Lung (tissue), 11 donors: ENCODE measurements at regions not wholly inside any gene's neighbourhood (a gene's known extent, or its start where the extent isn't known, plus 50 kb on each side); places are given as distances from the start of the nearest gene placed in this dataset.

Experiments
- ATAC-seq: fragments of 200-7000 bp; cut with Tn5 transposase; one replicate; pipeline ENCODE4 v1.9.1; 2020; ENCODE audit warnings: moderate number of reproducible peaks; ENCODE audit not compliant: insufficient read depth, low FRiP score
- DNase-seq, 3 donors: peaks; one replicate each; pipeline ENCODE4 v3.0.0-alpha.2; 2013 to 2017
- H3K27ac ChIP-seq, 2 donors: one replicate each; pipeline ENCODE4 v1.5.1; 2013; ENCODE audit warnings: mild to moderate bottlenecking in 2 of 2, moderate library complexity in 2 of 2, control low read depth in 1 of 2, inconsistent platforms in 1 of 2, low read depth in 1 of 2, low read length in 1 of 2
- H3K27me3 ChIP-seq, 3 donors: one replicate each; pipeline ENCODE4 v1.5.1; 2013; ENCODE audit warnings: low read length in 2 of 3; ENCODE audit not compliant: control insufficient read depth in 3 of 3, insufficient read depth in 3 of 3
- H3K36me3 ChIP-seq, 4 donors: one replicate each; pipeline ENCODE4 v1.5.1; 2013; ENCODE audit warnings: low read length in 4 of 4, mild to moderate bottlenecking in 1 of 4, moderate library complexity in 1 of 4; ENCODE audit not compliant: control insufficient read depth in 4 of 4, insufficient read depth in 4 of 4
- H3K4me1 ChIP-seq, 5 donors: one replicate each; pipeline ENCODE4 v1.5.1; 2013; ENCODE audit warnings: low read length in 5 of 5, mild to moderate bottlenecking in 2 of 5, moderate library complexity in 1 of 5; ENCODE audit not compliant: control insufficient read depth in 5 of 5, insufficient read depth in 5 of 5
- H3K4me3 ChIP-seq: one replicate; pipeline ENCODE4 v1.5.1; 2013; ENCODE audit warnings: mild to moderate bottlenecking, control low read depth, moderate library complexity
- H3K9ac ChIP-seq, 2 donors: one replicate each; pipeline ENCODE4 v1.5.1; 2013; ENCODE audit warnings: low read length in 2 of 2, control low read depth in 1 of 2; ENCODE audit not compliant: insufficient read depth in 1 of 2
- H3K9me3 ChIP-seq, 4 donors: one replicate each; pipeline ENCODE4 v1.5.1; 2013; ENCODE audit warnings: low read length in 3 of 4, mild to moderate bottlenecking in 1 of 4, moderate library complexity in 1 of 4; ENCODE audit not compliant: control insufficient read depth in 4 of 4, insufficient read depth in 3 of 4
- CTCF ChIP-seq: IDR thresholded peaks from 2 replicates; pipeline ENCODE4 v1.5.1; 2012; ENCODE audit warnings: mild to moderate bottlenecking; ENCODE audit errors: control extremely low read depth, extremely low read depth
- WGBS, 2 donors: extraction: QIAGEN DNeasy Blood & Tissue Kit; methylation state at CpG; one replicate each; pipeline ENCODE4 v1.1.7; 2013; 5-methylcytosine and 5-hydroxymethylcytosine counted together
- donor health status: control.
- donor health status: control.
- donor health status: Bipolar disorder and iron deficiency.
- donor health status: healthy.
- donor health status: DM: yes; HTN: yes; CAD: no.

GRCh38 chr3:150170852-150171520, 200.3 kb upstream of the PFN2 start:
- no peak overlapping the region for H3K9ac ChIP-seq
- H3K27me3 ChIP-seq = no peaks in the 10 kb centered on the region
- WGBS, 2 donors = 67 to 75% methylated on average over 6 of the region's 6 CpGs
- H3K9me3 ChIP-seq = no peaks in the 10 kb centered on the region
- H3K4me1 ChIP-seq = peaks cover 0 to 7% (median 0%) of the 10 kb centered on the region in 5 donors
- H3K36me3 ChIP-seq = no peaks in the 10 kb centered on the region
- no peak for ATAC-seq
- H3K27ac ChIP-seq = no peak overlapping the region
- peak; percentile 83 to 91 (median 88) for DNase-seq
- no peak for TF ChIP-seq CTCF
- no peak overlapping the region for H3K4me3 ChIP-seq

GRCh38 chr3:150169330-150169940, 198.7 kb upstream of the PFN2 start:
- Histone ChIP-seq H3K9ac (no peak overlapping the region), H3K36me3 (no peaks in the 10 kb centered on the region), H3K27me3 (no peaks in the 10 kb centered on the region), H3K4me1 (peaks cover 0 to 7% (median 0%) of the 10 kb centered on the region in 5 donors), H3K27ac (peak overlapping the region in 1 of 2 donors; percentile 59), H3K4me3 (no peak overlapping the region), H3K9me3 (no peaks in the 10 kb centered on the region)
- no peak for TF ChIP-seq CTCF
- 77 to 79% methylated on average over 5 of the region's 5 CpGs for WGBS, 2 donors
- DNase-seq = no peak
- ATAC-seq = no peak

DNA sequence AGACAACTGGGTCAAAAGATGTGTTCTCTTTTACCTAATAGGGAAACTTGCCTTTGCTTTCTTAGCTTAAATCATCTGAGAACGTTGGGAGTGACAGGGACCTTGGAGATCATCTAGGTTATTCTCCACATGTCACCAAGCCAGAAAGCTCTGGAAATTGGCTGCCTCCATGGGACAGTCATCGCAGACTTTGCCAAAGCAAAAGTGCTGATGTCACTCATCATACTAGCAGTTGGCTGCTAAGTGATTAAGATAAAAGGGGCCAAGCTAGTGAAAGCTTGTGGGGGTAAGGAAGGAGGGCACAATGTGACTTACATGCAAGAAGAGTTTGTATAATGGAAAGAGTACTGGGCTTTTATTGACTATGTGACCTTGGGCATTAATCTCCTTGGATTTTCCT, 198.0 kb upstream of the PFN2 start:
- Histone ChIP-seq H3K36me3 (no peaks in the 10 kb centered on the region), H3K27ac (peak overlapping the region in 1 of 2 donors; percentile 59), H3K27me3 (no peaks in the 10 kb centered on the region), H3K9me3 (no peaks in the 10 kb centered on the region), H3K4me1 (peaks cover 0 to 7% (median 0%) of the 10 kb centered on the region in 5 donors), H3K4me3 (no peak overlapping the region), H3K9ac (no peak overlapping the region)
- DNase-seq = peak in 1 of 3 donors; percentile 47
- 46 to 85% methylated on average over 2 of the region's 2 CpGs for WGBS, 2 donors
- no peak for TF ChIP-seq CTCF
- no peak for ATAC-seq
